HUES6 (cell line): ENCODE measurements at regions not wholly inside any gene's neighbourhood (a gene's known extent, or its start where the extent isn't known, plus 50 kb on each side); places are given as distances from the start of the nearest gene placed in this dataset.
A peak's percentile ranks its signal among the peaks of the same experiment; 100 is the strongest.
"Not testable (repeated sequence)": the region's sequence is repeated elsewhere in the genome, so short reads cannot be mapped to it uniquely, and the experiment has no call there.

Source experiments
- H3K27ac ChIP-seq: 2 replicates; pipeline ENCODE4 v1.7.0; 2013; ENCODE audit warnings: low read depth, mild to moderate bottlenecking, low read length, inconsistent platforms
- H3K27me3 ChIP-seq: 2 replicates; pipeline ENCODE4 v1.6.1; 2013; ENCODE audit warnings: low read length; ENCODE audit not compliant: control insufficient read depth, insufficient read depth
- H3K36me3 ChIP-seq: 2 replicates; pipeline ENCODE4 v1.6.1; 2013; ENCODE audit warnings: low read length; ENCODE audit not compliant: control insufficient read depth, insufficient read depth
- H3K4me1 ChIP-seq: 2 replicates; pipeline ENCODE4 v1.6.1; 2013; ENCODE audit warnings: low read length; ENCODE audit not compliant: control insufficient read depth, insufficient read depth
- H3K4me3 ChIP-seq: 2 replicates; pipeline ENCODE4 v1.5.1; 2013; ENCODE audit warnings: low read depth, low read length
- H3K9ac ChIP-seq: one replicate; pipeline ENCODE4 v1.6.1; 2013; ENCODE audit warnings: mild to moderate bottlenecking, low read length
- H3K9me3 ChIP-seq: 2 replicates; pipeline ENCODE4 v1.6.1; 2013; ENCODE audit warnings: low read depth, low read length; ENCODE audit not compliant: control insufficient read depth, insufficient read depth

- no peaks in the 10 kb centered on the region for H3K27me3 ChIP-seq
- no peak overlapping the region for H3K4me3 ChIP-seq
- no peaks in the 10 kb centered on the region for H3K4me1 ChIP-seq
- peaks cover 13% of the 10 kb centered on the region for H3K9me3 ChIP-seq
- no peaks in the 10 kb centered on the region for H3K36me3 ChIP-seq
- no peak overlapping the region for H3K9ac ChIP-seq
- H3K27ac ChIP-seq = no peak overlapping the region
These were observed 504.3 kb upstream of the ZFP42 start for GRCh38 chr4:187491286-187491685.

- H3K4me3 ChIP-seq = no peak overlapping the region
- H3K27me3 ChIP-seq = no peaks in the 10 kb centered on the region
- H3K9me3 ChIP-seq = peaks cover 13% of the 10 kb centered on the region
- H3K4me1 ChIP-seq = no peaks in the 10 kb centered on the region
- no peak overlapping the region for H3K27ac ChIP-seq
- H3K9ac ChIP-seq = no peak overlapping the region
- H3K36me3 ChIP-seq = no peaks in the 10 kb centered on the region
These were observed 503.6 kb upstream of the ZFP42 start for GRCh38 chr4:187491959-187492358.

DNA sequence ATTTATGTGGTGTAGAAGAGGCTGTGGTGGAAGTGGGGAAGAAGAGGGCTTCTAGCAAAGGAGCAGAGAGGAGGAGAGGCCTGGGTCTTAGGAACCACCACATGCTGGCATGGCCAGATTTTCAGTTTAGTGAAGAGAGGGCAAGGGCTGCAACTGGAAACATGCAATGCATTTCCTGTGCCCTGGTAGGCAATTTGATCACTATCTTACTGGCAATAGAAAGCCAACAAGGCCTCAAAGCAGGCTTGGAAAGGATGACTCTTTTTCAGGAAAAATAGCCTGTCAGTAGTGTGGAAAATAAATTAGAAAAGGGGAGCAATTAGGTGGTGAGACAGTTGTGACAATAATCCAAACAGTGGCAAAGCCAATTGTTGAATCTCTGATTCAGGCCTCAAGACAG is 501.9 kb upstream of the ZFP42 start:
- no peaks in the 10 kb centered on the region for H3K27me3 ChIP-seq
- H3K36me3 ChIP-seq = no peaks in the 10 kb centered on the region
- H3K4me3 ChIP-seq = no peak overlapping the region
- H3K4me1 ChIP-seq = no peaks in the 10 kb centered on the region
- no peak overlapping the region for H3K9ac ChIP-seq
- no peak overlapping the region for H3K27ac ChIP-seq
- peaks cover 5% of the 10 kb centered on the region; the same call in 1 of the 2 replicates for H3K9me3 ChIP-seq

DNA sequence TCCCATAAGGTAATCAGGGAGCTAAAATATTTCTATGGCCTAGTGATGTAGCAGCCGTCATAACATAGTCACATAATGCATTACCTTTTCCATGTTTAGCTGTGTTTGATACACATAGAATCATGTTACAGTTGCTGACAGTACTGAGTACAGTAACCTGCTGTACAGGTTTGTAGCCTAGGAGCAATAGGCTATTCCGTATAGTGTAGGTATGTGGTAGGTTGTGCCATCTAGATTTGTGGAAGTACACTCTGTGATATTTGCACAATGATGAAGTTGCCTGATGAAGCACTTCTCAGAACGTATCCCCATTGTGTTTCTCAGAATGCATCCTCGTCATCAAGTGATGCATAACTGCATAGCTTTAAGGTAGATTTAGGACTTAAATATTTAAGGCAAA is 495.6 kb upstream of the ZFP42 start:
- H3K27me3 ChIP-seq = no peaks in the 10 kb centered on the region
- no peaks in the 10 kb centered on the region for H3K4me1 ChIP-seq
- H3K9me3 ChIP-seq = no peaks in the 10 kb centered on the region
- no peaks in the 10 kb centered on the region for H3K36me3 ChIP-seq
- H3K9ac ChIP-seq = no peak overlapping the region
- no peak overlapping the region for H3K4me3 ChIP-seq
- no peak overlapping the region for H3K27ac ChIP-seq

- no peak overlapping the region for H3K9ac ChIP-seq
- no peaks in the 10 kb centered on the region for H3K36me3 ChIP-seq
- H3K4me1 ChIP-seq = no peaks in the 10 kb centered on the region
- H3K27ac ChIP-seq = no peak overlapping the region
- H3K4me3 ChIP-seq = no peak overlapping the region
- H3K27me3 ChIP-seq = no peaks in the 10 kb centered on the region
- no peaks in the 10 kb centered on the region for H3K9me3 ChIP-seq
These were observed 494.8 kb upstream of the ZFP42 start for GRCh38 chr4:187500796-187501195.

DNA sequence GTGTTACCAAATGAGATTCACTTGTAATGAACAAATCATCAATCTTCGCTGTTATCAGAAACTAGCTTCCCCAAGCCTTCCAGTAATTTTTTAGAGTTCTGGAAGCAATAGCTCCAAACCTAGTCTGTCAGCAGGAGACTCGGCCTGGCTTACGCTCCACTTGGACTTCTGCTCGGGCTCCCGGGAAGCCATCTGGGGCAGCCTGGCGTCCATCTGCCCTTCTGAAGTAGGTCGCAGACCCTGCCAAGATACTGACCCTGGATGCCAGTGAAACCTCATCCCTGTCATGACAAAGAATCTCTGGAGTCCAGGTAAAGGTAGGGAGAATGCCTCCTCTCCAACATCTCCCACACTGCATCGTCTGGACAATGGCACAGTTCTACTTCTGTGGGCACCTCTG is 493.8 kb upstream of the ZFP42 start:
- Histone ChIP-seq H3K9ac (no peak overlapping the region), H3K4me1 (no peaks in the 10 kb centered on the region), H3K4me3 (no peak overlapping the region), H3K27me3 (no peaks in the 10 kb centered on the region), H3K36me3 (no peaks in the 10 kb centered on the region), H3K9me3 (no peaks in the 10 kb centered on the region), H3K27ac (no peak overlapping the region)

- Histone ChIP-seq H3K27me3 (no peaks in the 10 kb centered on the region), H3K9me3 (no peaks in the 10 kb centered on the region), H3K9ac (peak overlapping the region; percentile 11), H3K27ac (no peak overlapping the region), H3K4me1 (no peaks in the 10 kb centered on the region), H3K36me3 (no peaks in the 10 kb centered on the region), H3K4me3 (peak overlapping the region; percentile 49)
These were observed 490.4 kb upstream of the ZFP42 start for GRCh38 chr4:187504974-187505797.

GRCh38 chr4:187505798-187506141 is 489.8 kb upstream of the ZFP42 start:
- not testable (repeated sequence) for H3K27ac ChIP-seq, H3K4me1 ChIP-seq, H3K36me3 ChIP-seq, H3K9me3 ChIP-seq, H3K9ac ChIP-seq, H3K27me3 ChIP-seq
- H3K4me3 ChIP-seq = peak overlapping the region; percentile 31; the same call in 1 of the 2 replicates

GRCh38 chr4:187516224-187516623 is 479.3 kb upstream of the ZFP42 start:
- H3K27ac ChIP-seq = no peak overlapping the region
- no peaks in the 10 kb centered on the region for H3K4me1 ChIP-seq
- no peak overlapping the region for H3K9ac ChIP-seq
- H3K4me3 ChIP-seq = no peak overlapping the region
- H3K36me3 ChIP-seq = no peaks in the 10 kb centered on the region
- no peaks in the 10 kb centered on the region for H3K9me3 ChIP-seq
- H3K27me3 ChIP-seq = no peaks in the 10 kb centered on the region

DNA sequence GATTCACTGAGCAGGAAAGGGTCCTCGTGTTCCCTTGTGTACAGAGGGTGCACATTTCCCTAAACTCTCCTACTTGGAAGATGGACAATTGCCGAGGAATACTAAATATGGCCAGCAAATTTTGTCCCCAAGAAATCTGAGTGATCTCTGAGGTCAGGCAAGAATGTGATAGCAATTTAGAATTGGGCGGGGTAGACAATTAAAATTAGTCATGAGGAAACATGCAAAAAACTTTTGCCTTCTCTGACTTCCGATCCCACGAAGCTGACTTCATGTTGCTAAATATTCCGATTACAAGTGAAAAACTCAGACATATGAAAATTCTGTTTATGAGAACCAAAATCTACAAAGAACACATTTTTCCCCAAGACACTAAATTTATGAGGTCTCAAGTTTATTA is 453.9 kb upstream of the ZFP42 start:
- no peaks in the 10 kb centered on the region for H3K27me3 ChIP-seq
- H3K36me3 ChIP-seq = no peaks in the 10 kb centered on the region
- no peak overlapping the region for H3K4me3 ChIP-seq
- no peaks in the 10 kb centered on the region for H3K4me1 ChIP-seq
- H3K9me3 ChIP-seq = no peaks in the 10 kb centered on the region
- H3K27ac ChIP-seq = no peak overlapping the region
- H3K9ac ChIP-seq = no peak overlapping the region

DNA sequence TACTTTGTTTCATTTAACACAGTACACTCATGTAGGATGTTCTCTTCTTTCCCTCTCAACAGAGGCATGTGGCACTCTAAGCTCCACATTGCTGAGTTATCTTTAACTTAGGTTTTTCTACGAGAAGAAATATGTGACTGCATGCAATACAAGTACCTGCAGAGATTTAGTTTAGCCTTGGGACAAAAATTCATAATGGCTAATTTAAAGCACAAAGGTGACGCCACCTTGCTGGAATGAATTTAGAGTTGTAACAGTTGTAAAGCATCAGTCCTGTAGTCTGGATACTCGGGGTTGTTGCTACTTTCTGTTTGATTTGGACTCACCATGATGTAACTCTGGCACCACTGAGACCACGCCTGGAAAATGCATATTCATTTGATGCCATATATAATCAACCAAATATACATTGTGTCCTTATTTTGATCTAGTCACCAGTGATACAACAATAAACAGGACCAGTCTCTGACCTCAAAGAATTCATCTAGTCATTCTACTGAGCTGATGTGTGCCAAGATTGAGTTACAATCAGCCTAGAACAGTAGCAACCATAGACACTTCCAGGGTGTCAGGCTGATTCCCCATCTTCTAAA is 451.0 kb upstream of the ZFP42 start:
- Histone ChIP-seq H3K4me3 (no peak overlapping the region), H3K27ac (no peak overlapping the region), H3K4me1 (no peaks in the 10 kb centered on the region), H3K36me3 (no peaks in the 10 kb centered on the region), H3K9me3 (no peaks in the 10 kb centered on the region), H3K9ac (no peak overlapping the region), H3K27me3 (no peaks in the 10 kb centered on the region)
